ENCODE measurements at regions not wholly inside any gene's neighbourhood (a gene's known extent, or its start where the extent isn't known, plus 50 kb on each side); places are given as distances from the start of the nearest gene placed in this dataset.

- H3K4me3 Mint-ChIP-seq, result no peak overlapping the region
- H3K27me3 Mint-ChIP-seq (ENCODE audit: low read depth), result no peaks in the 10 kb centered on the region
Measured at GRCh38 chr7:148472406-148472805, 118.2 kb upstream of the C7orf33 start.

GRCh38 chr7:148473703-148474480 lies 116.7 kb upstream of the C7orf33 start:
- H3K27ac Mint-ChIP-seq, result no peak overlapping the region
- H3K9me3 Mint-ChIP-seq (ENCODE audit: insufficient read depth), result no peaks in the 10 kb centered on the region
- H3K27me3 Mint-ChIP-seq (ENCODE audit: low read depth), result peaks cover 3% of the 10 kb centered on the region
- DNase-seq (no peak), ATAC-seq (no peak)
- ChIA-PET CTCF (no interaction called here), POLR2A (no interaction called here)
- H3K4me3 Mint-ChIP-seq, result no peak overlapping the region
- no peaks in the 10 kb centered on the region for H3K4me1 Mint-ChIP-seq (ENCODE audit: low read depth)
- H3K36me3 Mint-ChIP-seq (ENCODE audit: low read depth), result no peaks in the 10 kb centered on the region

More at GRCh38 chr7:148472406-148472805, 118.2 kb upstream of the C7orf33 start:
- CTCF ChIA-PET, result no interaction called here
- no peak for ATAC-seq
- POLR2A ChIA-PET, result no interaction called here
- DNase-seq, result no peak
- Mint-ChIP-seq H3K4me1 (ENCODE audit: low read depth) (no peaks in the 10 kb centered on the region), H3K27ac (no peak overlapping the region), H3K36me3 (ENCODE audit: low read depth) (no peaks in the 10 kb centered on the region), H3K9me3 (ENCODE audit: insufficient read depth) (no peaks in the 10 kb centered on the region)

- CTCF ChIA-PET, result no interaction called here
- ATAC-seq, result no peak
- H3K9me3 Mint-ChIP-seq (ENCODE audit: insufficient read depth), result no peaks in the 10 kb centered on the region
- H3K36me3 Mint-ChIP-seq (ENCODE audit: low read depth), result no peaks in the 10 kb centered on the region
- POLR2A ChIA-PET, result no interaction called here
- no peak for DNase-seq
- H3K4me1 Mint-ChIP-seq (ENCODE audit: low read depth), result no peaks in the 10 kb centered on the region
- peaks cover 3% of the 10 kb centered on the region for H3K27me3 Mint-ChIP-seq (ENCODE audit: low read depth)
- H3K27ac Mint-ChIP-seq, result no peak overlapping the region
- no peak overlapping the region for H3K4me3 Mint-ChIP-seq
Measured at GRCh38 chr7:148474481-148475025, 116.0 kb upstream of the C7orf33 start.

GRCh38 chr7:148478551-148478950 lies 112.0 kb upstream of the C7orf33 start:
- POLR2A ChIA-PET, result no interaction called here
- CTCF ChIA-PET, result no interaction called here
- ATAC-seq (no peak), DNase-seq (no peak)
- H3K4me3 Mint-ChIP-seq, result no peak overlapping the region
- H3K27me3 Mint-ChIP-seq (ENCODE audit: low read depth), result peaks cover 6% of the 10 kb centered on the region
- H3K4me1 Mint-ChIP-seq (ENCODE audit: low read depth), result no peaks in the 10 kb centered on the region
- no peak overlapping the region for H3K27ac Mint-ChIP-seq
- H3K36me3 Mint-ChIP-seq (ENCODE audit: low read depth), result no peaks in the 10 kb centered on the region
- no peaks in the 10 kb centered on the region for H3K9me3 Mint-ChIP-seq (ENCODE audit: insufficient read depth)

- Mint-ChIP-seq H3K4me3 (no peak overlapping the region), H3K27ac (no peak overlapping the region), H3K9me3 (ENCODE audit: insufficient read depth) (no peaks in the 10 kb centered on the region), H3K36me3 (ENCODE audit: low read depth) (no peaks in the 10 kb centered on the region), H3K27me3 (ENCODE audit: low read depth) (peaks cover 7% of the 10 kb centered on the region), H3K4me1 (ENCODE audit: low read depth) (no peaks in the 10 kb centered on the region)
- DNase-seq, result no peak
- CTCF ChIA-PET, result no interaction called here
- no peak for ATAC-seq
- POLR2A ChIA-PET, result no interaction called here
Measured at GRCh38 chr7:148480479-148481146, 110.0 kb upstream of the C7orf33 start.

- Mint-ChIP-seq H3K27ac (no peak overlapping the region), H3K4me3 (no peak overlapping the region), H3K4me1 (ENCODE audit: low read depth) (no peaks in the 10 kb centered on the region), H3K36me3 (ENCODE audit: low read depth) (no peaks in the 10 kb centered on the region), H3K27me3 (ENCODE audit: low read depth) (peaks cover 7% of the 10 kb centered on the region), H3K9me3 (ENCODE audit: insufficient read depth) (no peaks in the 10 kb centered on the region)
- CTCF ChIA-PET, result no interaction called here
- no peak for ATAC-seq
- POLR2A ChIA-PET, result no interaction called here
- no peak for DNase-seq
Measured at GRCh38 chr7:148481147-148481526, 109.4 kb upstream of the C7orf33 start.

- H3K9me3 Mint-ChIP-seq (ENCODE audit: insufficient read depth), result no peaks in the 10 kb centered on the region
- H3K36me3 Mint-ChIP-seq (ENCODE audit: low read depth), result no peaks in the 10 kb centered on the region
- H3K4me1 Mint-ChIP-seq (ENCODE audit: low read depth), result no peaks in the 10 kb centered on the region
- no peak for ATAC-seq
- no peak overlapping the region for H3K27ac Mint-ChIP-seq
- ChIA-PET CTCF (no interaction called here), POLR2A (no interaction called here)
- DNase-seq, result no peak
- peaks cover 7% of the 10 kb centered on the region for H3K27me3 Mint-ChIP-seq (ENCODE audit: low read depth)
- H3K4me3 Mint-ChIP-seq, result no peak overlapping the region
Measured at GRCh38 chr7:148481971-148482626, 108.5 kb upstream of the C7orf33 start.

GRCh38 chr7:148483515-148484308 lies 106.9 kb upstream of the C7orf33 start:
- H3K4me3 Mint-ChIP-seq, result no peak overlapping the region
- no peaks in the 10 kb centered on the region for H3K36me3 Mint-ChIP-seq (ENCODE audit: low read depth)
- no peaks in the 10 kb centered on the region for H3K4me1 Mint-ChIP-seq (ENCODE audit: low read depth)
- DNase-seq (no peak), ATAC-seq (no peak)
- ChIA-PET POLR2A (no interaction called here), CTCF (no interaction called here)
- H3K9me3 Mint-ChIP-seq (ENCODE audit: insufficient read depth), result no peaks in the 10 kb centered on the region
- H3K27ac Mint-ChIP-seq, result no peak overlapping the region
- H3K27me3 Mint-ChIP-seq (ENCODE audit: low read depth), result peaks cover 7% of the 10 kb centered on the region

- H3K9me3 Mint-ChIP-seq (ENCODE audit: insufficient read depth), result no peaks in the 10 kb centered on the region
- no peak for ATAC-seq
- peaks cover 6% of the 10 kb centered on the region for H3K27me3 Mint-ChIP-seq (ENCODE audit: low read depth)
- H3K4me1 Mint-ChIP-seq (ENCODE audit: low read depth), result no peaks in the 10 kb centered on the region
- ChIA-PET POLR2A (no interaction called here), CTCF (no interaction called here)
- no peak for DNase-seq
- no peaks in the 10 kb centered on the region for H3K36me3 Mint-ChIP-seq (ENCODE audit: low read depth)
- no peak overlapping the region for H3K27ac Mint-ChIP-seq
- no peak overlapping the region for H3K4me3 Mint-ChIP-seq
Measured at GRCh38 chr7:148484486-148484885, 106.1 kb upstream of the C7orf33 start.

- Mint-ChIP-seq H3K4me1 (ENCODE audit: low read depth) (no peaks in the 10 kb centered on the region), H3K36me3 (ENCODE audit: low read depth) (no peaks in the 10 kb centered on the region), H3K27ac (no peak overlapping the region), H3K9me3 (ENCODE audit: insufficient read depth) (no peaks in the 10 kb centered on the region), H3K27me3 (ENCODE audit: low read depth) (peaks cover 9% of the 10 kb centered on the region), H3K4me3 (no peak overlapping the region)
- ChIA-PET CTCF (interaction anchor here (1.2 to 1.5 kb wide), 3 partner anchors 11 to 224 kb away, joined by 3 read pairs; no protein-coding TSS in a partner anchor), POLR2A (no interaction called here)
- ATAC-seq (no peak), DNase-seq (no peak)
Measured at GRCh38 chr7:148485618-148486017, 104.9 kb upstream of the C7orf33 start.

GRCh38 chr7:148486937-148487336 lies 103.6 kb upstream of the C7orf33 start:
- ChIA-PET POLR2A (no interaction called here), CTCF (interaction anchor here (0.7 kb wide), 1 partner anchor 9 kb away, joined by 3 read pairs; no protein-coding TSS in a partner anchor)
- no peak overlapping the region for H3K27ac Mint-ChIP-seq
- no peaks in the 10 kb centered on the region for H3K36me3 Mint-ChIP-seq (ENCODE audit: low read depth)
- no peaks in the 10 kb centered on the region for H3K9me3 Mint-ChIP-seq (ENCODE audit: insufficient read depth)
- no peak for DNase-seq
- no peaks in the 10 kb centered on the region for H3K4me1 Mint-ChIP-seq (ENCODE audit: low read depth)
- peaks cover 19% of the 10 kb centered on the region for H3K27me3 Mint-ChIP-seq (ENCODE audit: low read depth)
- no peak overlapping the region for H3K4me3 Mint-ChIP-seq
- ATAC-seq, result no peak

All from activated CD8-positive, alpha-beta T cell treated with anti-CD3 and anti-CD28 coated beads, Interleukin-2, amount 10 ng/mL, durations not matched to agents 7 days and 5 days (primary cell).